ENCODE measurements at regions not wholly inside any gene's neighbourhood (a gene's known extent, or its start where the extent isn't known, plus 50 kb on each side); places are given as distances from the start of the nearest gene placed in this dataset.
A peak's percentile ranks its signal among the peaks of the same experiment; 100 is the strongest.

DNA sequence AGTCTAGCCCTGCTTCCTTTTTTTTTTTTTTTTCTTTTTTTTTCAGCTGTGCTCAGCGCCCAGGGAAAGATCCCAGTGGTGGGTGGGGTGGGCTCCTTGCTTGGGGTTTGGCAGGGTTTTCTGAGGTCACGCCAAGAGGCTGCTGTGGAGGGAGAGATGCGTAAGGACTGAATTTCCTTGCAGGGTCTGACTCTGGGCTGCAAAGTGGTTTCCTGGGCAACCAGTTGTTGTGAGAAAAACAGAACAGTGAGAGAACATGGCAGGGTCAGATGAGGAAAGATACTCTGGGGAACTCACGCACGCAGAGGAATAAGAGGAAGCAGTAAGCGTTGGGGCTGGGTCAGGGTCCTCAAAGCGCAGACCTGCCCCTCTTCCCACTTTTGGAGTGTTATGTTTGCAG lies 119.5 kb downstream of the IRF8 start:
- ATAC-seq (peak; percentile 29 to 85 (median 82)), DNase-seq (peak in 1 of 2 donors; percentile 72)
- H3K36me3 ChIP-seq = no peaks in the 10 kb centered on the region
- H3K27ac ChIP-seq = peak overlapping the region in 4 of 10 donors; percentile 19 to 67 (median 26)
- no peak overlapping the region for H3K4me3 ChIP-seq
- peaks cover 0 to 64% (median 34%) of the 10 kb centered on the region in 7 donors for H3K27me3 ChIP-seq
- peaks cover 0 to 21% (median 3%) of the 10 kb centered on the region in 11 donors for H3K9me3 ChIP-seq
- TF ChIP-seq CTCF (IDR thresholded peaks at IDR 0.05) = no peak
- WGBS, 2 donors = 13 to 18% methylated on average over 7 of the region's 7 CpGs
- intact Hi-C loops (cut with DNase I) = no loop called here
- H3K4me1 ChIP-seq = peaks cover 0 to 8% (median 0%) of the 10 kb centered on the region in 9 donors

DNA sequence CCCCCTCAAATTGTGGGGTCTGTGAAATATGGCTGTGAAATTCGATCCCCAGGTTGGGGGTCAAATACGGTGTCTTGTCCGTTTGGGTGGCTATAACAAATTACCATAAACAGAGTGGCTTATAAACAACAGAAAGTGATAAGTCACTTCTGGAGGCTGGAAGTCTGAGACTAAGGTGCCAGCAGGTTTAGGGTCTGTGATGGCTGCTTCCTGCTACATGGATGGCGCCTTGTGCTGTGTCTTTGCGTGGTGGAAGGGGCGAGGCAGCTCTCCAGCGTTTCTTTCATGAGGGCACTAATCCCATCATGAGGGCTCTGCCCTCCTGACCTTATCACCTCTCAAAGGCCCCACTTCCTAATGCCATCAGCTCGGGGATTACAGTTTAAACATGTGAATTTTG lies 120.0 kb downstream of the IRF8 start:
- no peak for TF ChIP-seq CTCF (IDR thresholded peaks at IDR 0.05)
- Histone ChIP-seq H3K27me3 (peaks cover 0 to 64% (median 34%) of the 10 kb centered on the region in 7 donors), H3K36me3 (no peaks in the 10 kb centered on the region), H3K4me1 (peaks cover 0 to 8% (median 0%) of the 10 kb centered on the region in 9 donors), H3K9me3 (peaks cover 0 to 25% (median 7%) of the 10 kb centered on the region in 11 donors), H3K27ac (peak overlapping the region in 4 of 10 donors; percentile 16 to 67 (median 22)), H3K4me3 (no peak overlapping the region)
- WGBS, 2 donors = 71 to 72% methylated on average over 8 of the region's 8 CpGs
- DNase-seq (no peak), ATAC-seq (no peak)
- intact Hi-C loops (cut with DNase I) = no loop called here

DNA sequence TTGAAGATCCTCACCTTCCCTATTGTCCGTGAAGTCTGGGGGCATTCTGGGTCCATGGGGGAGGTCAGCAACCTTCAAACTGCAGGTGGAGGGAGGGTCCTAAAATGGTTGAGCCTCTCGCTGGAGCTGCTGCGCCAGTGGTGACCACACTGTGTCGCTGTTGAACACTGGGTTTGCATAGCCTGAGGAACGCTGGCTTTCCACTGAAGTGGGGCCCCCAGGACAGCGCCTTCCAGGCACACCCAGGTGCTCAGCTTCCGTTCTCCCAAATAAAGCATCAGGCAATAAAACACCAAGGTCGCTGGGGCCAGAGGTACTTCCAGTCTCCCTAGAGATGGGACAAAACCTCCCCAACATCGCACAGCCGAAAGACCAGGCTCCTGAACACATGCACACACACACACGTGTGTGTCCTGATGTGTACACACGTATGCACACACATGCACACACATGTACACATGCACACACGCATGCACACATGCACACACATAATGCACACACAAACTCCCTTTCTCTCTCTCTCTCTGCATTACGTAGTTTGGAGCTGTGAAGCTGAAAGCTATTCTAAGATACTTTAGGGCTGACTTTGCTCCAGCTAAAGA lies 120.6 kb downstream of the IRF8 start:
- intact Hi-C loops (cut with DNase I) = no loop called here

DNA sequence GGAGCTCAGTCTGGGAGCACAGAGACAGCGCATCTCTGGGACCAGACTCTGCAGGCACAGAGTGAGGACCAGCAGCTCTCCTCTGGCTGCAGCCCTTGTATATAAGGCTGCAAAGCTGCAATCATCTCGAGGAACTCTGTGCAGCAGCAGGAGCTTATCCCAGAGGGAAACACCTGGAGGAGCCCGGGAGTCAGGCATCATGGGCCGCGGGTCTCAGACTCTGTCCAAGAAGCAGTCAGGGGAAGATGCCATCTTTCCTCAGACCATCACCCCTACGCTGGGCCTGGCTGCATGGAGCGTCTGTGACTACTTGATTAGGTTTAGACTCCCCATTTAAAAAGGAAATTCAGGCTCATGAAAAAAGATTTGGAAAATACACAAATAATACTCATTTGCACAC lies 122.0 kb downstream of the IRF8 start:
- 70 to 72% methylated on average over 7 of the region's 7 CpGs for WGBS, 2 donors
- H3K27ac ChIP-seq = no peak overlapping the region
- no peak for ATAC-seq
- no peak for DNase-seq
- no peak for TF ChIP-seq CTCF (IDR thresholded peaks at IDR 0.05)
- intact Hi-C loops (cut with DNase I) = no loop called here
- no peaks in the 10 kb centered on the region for H3K36me3 ChIP-seq
- H3K4me3 ChIP-seq = no peak overlapping the region
- H3K9me3 ChIP-seq = peaks cover 0 to 42% (median 16%) of the 10 kb centered on the region in 11 donors
- peaks cover 0 to 64% (median 34%) of the 10 kb centered on the region in 7 donors for H3K27me3 ChIP-seq
- peaks cover 0 to 8% (median 0%) of the 10 kb centered on the region in 9 donors for H3K4me1 ChIP-seq

More for the DNA sequence above, 120.6 kb downstream of the IRF8 start:
- Histone ChIP-seq H3K36me3 (no peaks in the 10 kb centered on the region), H3K27me3 (peaks cover 0 to 64% (median 34%) of the 10 kb centered on the region in 7 donors), H3K4me3 (no peak overlapping the region), H3K4me1 (peaks cover 0 to 8% (median 0%) of the 10 kb centered on the region in 9 donors), H3K27ac (peak overlapping the region in 1 of 10 donors; percentile 67), H3K9me3 (peaks cover 0 to 32% (median 11%) of the 10 kb centered on the region in 11 donors)
- no peak for ATAC-seq
- peak in 2 of 9 donors; percentile 3 to 18 for TF ChIP-seq CTCF (IDR thresholded peaks at IDR 0.05)
- WGBS, 2 donors = 52 to 62% methylated on average over 14 of the region's 14 CpGs
- DNase-seq = no peak

Data from heart right ventricle (tissue), 16 donors.